Brain microvascular endothelial cell (primary cell): ENCODE measurements at regions not wholly inside any gene's neighbourhood (a gene's known extent, or its start where the extent isn't known, plus 50 kb on each side); places are given as distances from the start of the nearest gene placed in this dataset.

Experiments
- DNase-seq: peaks from one replicate; pipeline ENCODE4 v3.0.0-alpha.2; 2020
- H3K27ac ChIP-seq: fragments of 250-450 bp; sonication (Bioruptor Pico); 2 replicates; pipeline ENCODE4 v1.5.1; 2020; ENCODE audit warnings: mild to moderate bottlenecking, moderate library complexity
- H3K27me3 ChIP-seq: fragments of 250-450 bp; sonication (Bioruptor Pico); replicated peaks from 2 replicates; pipeline ENCODE4 v1.5.1; 2020; ENCODE audit warnings: mild to moderate bottlenecking
- H3K36me3 ChIP-seq: fragments of 250-450 bp; sonication (Bioruptor Pico); replicated peaks from 2 replicates; pipeline ENCODE4 v1.5.1; 2020; ENCODE audit warnings: mild to moderate bottlenecking
- H3K4me3 ChIP-seq: 2 replicates; pipeline ENCODE4 v1.5.1; 2011; ENCODE audit warnings: low read depth, mild to moderate bottlenecking, control low read depth, low read length, moderate library complexity
- in situ Hi-C: cut with HindIII; loops from 2 replicates; pipeline ENCODE4 v1.10.0; 2017; ENCODE audit warnings: low sequenced_read_pairs, low pct_ligation_motif_present
- TF ChIP-seq, protein P1 (sequence below): IDR thresholded peaks from 2 replicates; pipeline ENCODE4 v1.5.1; 2011; ENCODE audit warnings: low read depth, mild to moderate bottlenecking, moderate library complexity, low read length, control low read depth, inconsistent platforms; ENCODE audit errors: missing control alignments

DNA sequence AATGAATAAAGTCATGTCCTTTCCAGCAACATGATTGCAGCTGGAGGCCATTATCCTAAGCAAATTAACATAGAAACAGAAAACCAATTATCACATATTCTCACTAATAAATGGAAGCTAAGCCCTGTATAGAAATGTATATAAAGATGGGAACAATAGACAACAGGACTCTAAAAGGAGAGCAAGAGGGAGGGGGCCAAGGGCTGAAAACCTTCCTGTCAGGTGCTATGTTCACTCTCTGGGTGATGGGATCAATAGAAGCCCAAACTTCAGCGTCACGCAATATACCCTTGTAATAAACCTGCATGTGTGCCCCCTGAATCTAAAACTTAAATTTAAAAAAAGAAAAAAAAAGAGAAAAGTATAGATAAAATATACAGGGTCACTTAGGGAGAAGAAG is 163.7 kb upstream of the ACO1 start:
- Histone ChIP-seq H3K27ac (no peak overlapping the region), H3K36me3 (no peaks in the 10 kb centered on the region), H3K27me3 (no peaks in the 10 kb centered on the region), H3K4me3 (no peak overlapping the region)
- TF ChIP-seq, protein P1, sequence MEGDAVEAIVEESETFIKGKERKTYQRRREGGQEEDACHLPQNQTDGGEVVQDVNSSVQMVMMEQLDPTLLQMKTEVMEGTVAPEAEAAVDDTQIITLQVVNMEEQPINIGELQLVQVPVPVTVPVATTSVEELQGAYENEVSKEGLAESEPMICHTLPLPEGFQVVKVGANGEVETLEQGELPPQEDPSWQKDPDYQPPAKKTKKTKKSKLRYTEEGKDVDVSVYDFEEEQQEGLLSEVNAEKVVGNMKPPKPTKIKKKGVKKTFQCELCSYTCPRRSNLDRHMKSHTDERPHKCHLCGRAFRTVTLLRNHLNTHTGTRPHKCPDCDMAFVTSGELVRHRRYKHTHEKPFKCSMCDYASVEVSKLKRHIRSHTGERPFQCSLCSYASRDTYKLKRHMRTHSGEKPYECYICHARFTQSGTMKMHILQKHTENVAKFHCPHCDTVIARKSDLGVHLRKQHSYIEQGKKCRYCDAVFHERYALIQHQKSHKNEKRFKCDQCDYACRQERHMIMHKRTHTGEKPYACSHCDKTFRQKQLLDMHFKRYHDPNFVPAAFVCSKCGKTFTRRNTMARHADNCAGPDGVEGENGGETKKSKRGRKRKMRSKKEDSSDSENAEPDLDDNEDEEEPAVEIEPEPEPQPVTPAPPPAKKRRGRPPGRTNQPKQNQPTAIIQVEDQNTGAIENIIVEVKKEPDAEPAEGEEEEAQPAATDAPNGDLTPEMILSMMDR = no peak
- in situ Hi-C loops = no loop called here
- no peak for DNase-seq

DNA sequence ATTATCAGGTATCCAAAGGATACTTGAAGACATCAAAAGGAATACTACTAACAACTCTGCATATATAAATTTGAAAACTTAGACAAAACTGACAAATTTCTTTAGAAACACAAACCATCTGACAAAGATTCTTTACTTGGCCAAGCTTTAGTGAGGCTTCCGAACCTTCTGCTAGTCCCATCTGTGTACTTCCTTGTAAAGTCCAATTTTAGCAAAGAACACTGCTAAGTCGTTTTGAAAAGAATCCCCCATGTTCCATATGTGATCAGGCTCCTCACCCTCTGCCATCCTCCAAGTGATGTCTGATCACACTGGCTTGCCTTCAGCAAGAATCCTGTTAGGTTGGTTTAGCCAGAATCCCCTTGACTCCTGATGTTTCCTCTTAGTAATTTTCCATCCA is 150.0 kb upstream of the ACO1 start:
- no peak overlapping the region for H3K27ac ChIP-seq
- no peak for DNase-seq
- H3K27me3 ChIP-seq = no peaks in the 10 kb centered on the region
- TF ChIP-seq, protein P1 = no peak
- H3K4me3 ChIP-seq = no peak overlapping the region
- in situ Hi-C loops = no loop called here
- H3K36me3 ChIP-seq = no peaks in the 10 kb centered on the region

DNA sequence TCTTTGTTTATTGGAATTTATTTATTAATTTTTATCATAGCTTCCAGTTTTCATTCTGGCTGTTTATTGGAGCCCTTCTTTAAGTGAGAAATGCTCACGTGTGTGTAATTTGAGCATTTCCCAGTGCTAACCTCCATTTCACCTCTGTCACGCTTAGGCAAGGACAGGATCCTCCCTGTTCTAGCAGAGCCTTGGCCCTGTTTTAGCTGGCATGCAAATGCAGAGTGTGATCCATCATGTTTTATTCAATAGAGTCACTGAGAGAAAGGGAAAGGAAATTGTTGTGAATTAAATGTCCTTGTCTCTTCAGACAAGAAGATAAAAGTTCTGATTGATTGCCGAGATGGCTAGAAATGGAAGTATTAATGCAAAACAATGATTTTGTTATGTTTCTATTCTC is 137.3 kb upstream of the ACO1 start:
- no peaks in the 10 kb centered on the region for H3K36me3 ChIP-seq
- in situ Hi-C loops = no loop called here
- H3K4me3 ChIP-seq = no peak overlapping the region
- H3K27me3 ChIP-seq = no peaks in the 10 kb centered on the region
- DNase-seq = no peak
- TF ChIP-seq, protein P1 = no peak
- no peak overlapping the region for H3K27ac ChIP-seq

DNA sequence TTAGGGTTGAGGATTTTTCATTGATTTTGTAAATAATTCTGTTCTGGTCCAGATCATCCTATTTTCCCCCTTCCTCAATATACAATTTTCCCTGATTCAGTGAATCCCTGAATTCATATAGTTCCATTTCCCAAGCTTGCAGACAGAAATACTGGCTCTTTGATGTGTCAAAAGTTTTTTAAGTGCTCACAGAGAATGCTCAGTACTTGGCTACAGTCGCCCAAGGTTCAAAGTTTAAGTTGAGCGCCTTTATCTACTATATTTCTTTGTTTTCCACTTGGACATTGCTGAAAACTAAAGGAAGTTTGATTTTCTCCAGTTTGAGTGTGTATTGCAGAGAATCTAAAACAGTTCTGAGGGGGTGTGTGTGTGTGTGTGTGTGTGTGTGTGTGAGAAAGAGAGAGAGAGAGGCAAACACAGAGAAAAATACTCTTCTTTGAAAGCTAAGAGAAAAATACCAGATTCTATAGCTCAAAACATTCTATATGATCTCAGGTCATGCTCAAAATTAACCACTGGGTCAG is 136.2 kb upstream of the ACO1 start:
- H3K4me3 ChIP-seq = no peak overlapping the region
- H3K27ac ChIP-seq = no peak overlapping the region
- TF ChIP-seq, protein P1 = no peak
- no peak for DNase-seq
- no peaks in the 10 kb centered on the region for H3K27me3 ChIP-seq
- in situ Hi-C loops = no loop called here
- H3K36me3 ChIP-seq = no peaks in the 10 kb centered on the region

DNA sequence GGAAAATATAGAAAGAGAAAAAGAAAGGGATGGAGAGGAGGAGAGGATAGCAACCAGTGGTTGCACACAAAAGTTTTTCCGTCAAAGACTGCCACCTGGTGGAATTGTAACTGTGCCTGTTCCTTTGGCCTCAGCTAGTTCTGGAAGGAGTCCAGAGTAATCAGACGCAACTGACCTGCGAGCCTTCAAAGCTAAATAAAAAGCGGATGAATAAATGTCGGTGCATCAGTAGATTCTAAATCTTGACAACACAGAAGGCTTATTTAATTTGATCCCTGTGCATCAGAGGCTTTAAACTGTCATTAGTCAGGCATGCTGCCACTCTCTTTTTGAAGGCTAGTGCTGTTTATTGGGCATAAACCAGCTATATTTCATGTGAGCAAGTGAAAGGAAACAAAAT is 132.9 kb upstream of the ACO1 start:
- in situ Hi-C loops = no loop called here
- Histone ChIP-seq H3K36me3 (no peaks in the 10 kb centered on the region), H3K27ac (no peak overlapping the region), H3K27me3 (no peaks in the 10 kb centered on the region), H3K4me3 (no peak overlapping the region)
- TF ChIP-seq, protein P1 = peak; percentile 79
- DNase-seq = peak; percentile 49

DNA sequence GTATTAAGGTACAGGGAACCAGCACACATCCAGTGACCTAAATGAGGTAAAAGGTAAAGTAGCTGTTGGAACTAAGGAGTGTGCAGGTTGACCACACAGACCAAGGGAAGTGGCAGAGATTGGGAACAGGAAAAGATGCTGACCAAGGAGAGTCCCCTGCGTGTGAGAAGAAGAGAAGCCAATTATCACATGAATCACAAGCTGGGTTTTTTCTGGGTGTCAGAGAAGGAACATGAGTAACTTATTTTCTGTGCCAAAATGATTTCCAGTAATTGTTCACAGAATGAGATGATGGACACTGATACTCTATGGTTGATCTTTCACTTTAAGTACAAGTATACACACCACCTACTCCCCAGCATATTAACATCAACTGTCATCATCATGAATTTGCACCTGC is 130.7 kb upstream of the ACO1 start:
- H3K36me3 ChIP-seq = no peaks in the 10 kb centered on the region
- no peaks in the 10 kb centered on the region for H3K27me3 ChIP-seq
- H3K27ac ChIP-seq = no peak overlapping the region
- no peak for DNase-seq
- no peak overlapping the region for H3K4me3 ChIP-seq
- TF ChIP-seq, protein P1 = no peak
- in situ Hi-C loops = no loop called here
